ENCODE measurements at regions not wholly inside any gene's neighbourhood (a gene's known extent, or its start where the extent isn't known, plus 50 kb on each side); places are given as distances from the start of the nearest gene placed in this dataset.

- TF ChIP-seq RAD21 (conservative IDR thresholded peaks at IDR 0.05 in 1 of 2, IDR thresholded peaks at IDR 0.05 in 1 of 2) = peak; percentile 74 to 83
- TF ChIP-seq SMC3 (IDR thresholded peaks at IDR 0.05) = peak; percentile 73
- TF ChIP-seq KDM5A (IDR thresholded peaks at IDR 0.05) = no peak
- no peak for TF ChIP-seq RARB (CRISPR knock-in tag; IDR thresholded peaks at IDR 0.05)
- peak; percentile 81; the same call in 1 of the 2 replicates for TF ChIP-seq HOXB5 (CRISPR knock-in tag; IDR thresholded peaks at IDR 0.05)
These were observed 115.0 kb upstream of the VEPH1 start (continued) for GRCh38 chr3:157618075-157618760.

GRCh38 chr3:157614896-157615295, 111.7 kb upstream of the VEPH1 start:
- H3K9me3 ChIP-seq = no peaks in the 10 kb centered on the region
- DNase-seq (ENCODE audit: low read depth in 1 of 2, low spot score in 1 of 2) (no peak), FAIRE-seq (no peak), ATAC-seq (no peak)
- CTCF ChIA-PET = interaction anchor here (1.0 to 4.4 kb wide), 5 partner anchors 7 to 819 kb away, joined by 3 to 21 read pairs (median 4); no protein-coding TSS in a partner anchor
- H3K4me1 ChIP-seq = peaks cover 3% of the 10 kb centered on the region; the same call in 2 of the 3 replicates
- H3K27ac ChIP-seq = no peak overlapping the region
- TF ChIP-seq ZC3H11A (IDR thresholded peaks at IDR 0.05) (no peak), FOSL2 (IDR thresholded peaks at IDR 0.05) (no peak), FOSL2 (CRISPR knock-in tag; IDR thresholded peaks at IDR 0.05) (no peak)
- H3K4me3 ChIP-seq = no peak overlapping the region
- no peak overlapping the region for H3K4me2 ChIP-seq
- POLR2A ChIA-PET = no interaction called here
- WGBS (ENCODE audit: missing lambda C conversion rate) = 22% methylated on average over 2 of the region's 2 CpGs

- no peak overlapping the region for H3K4me2 ChIP-seq
- no peak overlapping the region for H3K27ac ChIP-seq
- ATAC-seq (no peak), FAIRE-seq (no peak), DNase-seq (ENCODE audit: low read depth in 1 of 2, low spot score in 1 of 2) (no peak)
- no peaks in the 10 kb centered on the region for H3K4me1 ChIP-seq
- 37% methylated on average over 4 of the region's 4 CpGs for WGBS (ENCODE audit: missing lambda C conversion rate)
- no peak overlapping the region for H3K4me3 ChIP-seq
- H3K9me3 ChIP-seq = no peaks in the 10 kb centered on the region
- TF ChIP-seq MAZ (IDR thresholded peaks at IDR 0.05; ENCODE audit: borderline replicate concordance, low read depth, low read length) (no peak), ZC3H11A (IDR thresholded peaks at IDR 0.05) (no peak), JUNB (IDR thresholded peaks at IDR 0.05) (no peak), KDM5A (IDR thresholded peaks at IDR 0.05) (no peak), MYC (IDR thresholded peaks at IDR 0.05; ENCODE audit: borderline replicate concordance, low read length) (no peak), POLR2AphosphoS2 (conservative IDR thresholded peaks at IDR 0.05; ENCODE audit: low read length) (no peak), BCL3 (IDR thresholded peaks at IDR 0.05) (no peak), HES2 (IDR thresholded peaks at IDR 0.05) (no peak), HMGXB4 (CRISPR knock-in tag; IDR thresholded peaks at IDR 0.05; ENCODE audit: borderline replicate concordance) (no peak), POLR2A (IDR thresholded peaks at IDR 0.05; ENCODE audit: low read length) (no peak), HOXA7 (CRISPR knock-in tag; IDR thresholded peaks at IDR 0.05) (no peak)
- ChIA-PET CTCF (interaction anchor here (0.7 to 1.1 kb wide), 4 partner anchors 147 to 927 kb away, joined by 3 read pairs; no protein-coding TSS in a partner anchor), POLR2A (no interaction called here)
These were observed 108.4 kb upstream of the VEPH1 start for GRCh38 chr3:157611536-157612076.
